GM12874 (cell line): ENCODE measurements at regions not wholly inside any gene's neighbourhood (a gene's known extent, or its start where the extent isn't known, plus 50 kb on each side); places are given as distances from the start of the nearest gene placed in this dataset.

Experiments
- CTCF ChIP-seq: IDR thresholded peaks from 2 replicates; pipeline ENCODE4 v1.5.1; 2011; ENCODE audit warnings: low read depth, mild to moderate bottlenecking, control low read depth, low read length, moderate library complexity; ENCODE audit not compliant: insufficient read depth

- no peak for TF ChIP-seq CTCF
Observed at GRCh38 chr10:93178226-93178625, 104.5 kb downstream of the CYP26A1 start.

GRCh38 chr10:93180482-93180931, 106.8 kb downstream of the CYP26A1 start:
- TF ChIP-seq CTCF = no peak

- no peak for TF ChIP-seq CTCF
Observed at GRCh38 chr10:93181271-93182048, 107.8 kb downstream of the CYP26A1 start.

- TF ChIP-seq CTCF = no peak
Observed at GRCh38 chr10:93182049-93182327, 108.3 kb downstream of the CYP26A1 start.

GRCh38 chr10:93182790-93183189, 109.1 kb downstream of the CYP26A1 start:
- TF ChIP-seq CTCF = no peak

GRCh38 chr10:93186653-93187052, 113.0 kb downstream of the CYP26A1 start:
- TF ChIP-seq CTCF = no peak

GRCh38 chr10:93189944-93190343, 116.3 kb downstream of the CYP26A1 start:
- no peak for TF ChIP-seq CTCF
